SK-N-SH treated with all-trans-retinoic acid at 6 μM for 48 hours (cell line): ENCODE measurements at regions not wholly inside any gene's neighbourhood (a gene's known extent, or its start where the extent isn't known, plus 50 kb on each side); places are given as distances from the start of the nearest gene placed in this dataset.

ENCODE experiments used
- GLIS3 ChIP-seq: fragments of 250-450 bp; sonication (Bioruptor Pico); IDR thresholded peaks from 2 replicates; pipeline ENCODE4 v1.5.0; 2020; ENCODE audit warnings: mild to moderate bottlenecking, moderate library complexity
- TOX ChIP-seq: fragments of 250-450 bp; sonication (Bioruptor Pico); IDR thresholded peaks from 2 replicates; pipeline ENCODE4 v1.8.0; 2021; ENCODE audit warnings: mild to moderate bottlenecking, moderate library complexity, borderline replicate concordance

- no peak for TF ChIP-seq TOX (CRISPR knock-in tag)
- no peak for TF ChIP-seq GLIS3 (CRISPR knock-in tag)
Measured at GRCh38 chr10:2053805-2054204, 316.5 kb upstream of the ADARB2 start.
